COLO668 (cell line): ENCODE measurements at regions not wholly inside any gene's neighbourhood (a gene's known extent, or its start where the extent isn't known, plus 50 kb on each side); places are given as distances from the start of the nearest gene placed in this dataset.

Experiments
- DNase-seq: peaks from one replicate; lab custom pipeline; 2025; ENCODE audit not compliant: unreplicated experiment; lab: John Stamatoyannopoulos, UW

GRCh38 chr21:31502537-31503143, 156.9 kb upstream of the SOD1 start:
- no peak for DNase-seq

- DNase-seq = no peak
Measured at GRCh38 chr21:31501926-31502325, 157.6 kb upstream of the SOD1 start.

GRCh38 chr21:31500982-31501381, 156.9 kb upstream of the TIAM1 start:
- no peak for DNase-seq

- DNase-seq = no peak
Measured at GRCh38 chr21:31500071-31500470, 156.0 kb upstream of the TIAM1 start.

- DNase-seq = no peak
Measured at GRCh38 chr21:31498985-31499384, 154.9 kb upstream of the TIAM1 start.

GRCh38 chr21:31497914-31498313, 153.9 kb upstream of the TIAM1 start:
- DNase-seq = no peak

- DNase-seq = no peak
Measured at GRCh38 chr21:31493350-31493880, 149.4 kb upstream of the TIAM1 start.

GRCh38 chr21:31491617-31492016, 147.6 kb upstream of the TIAM1 start:
- no peak for DNase-seq

- DNase-seq = no peak
Measured at GRCh38 chr21:31490443-31490842, 146.4 kb upstream of the TIAM1 start.

- DNase-seq = no peak
Measured at GRCh38 chr21:31489726-31490125, 145.7 kb upstream of the TIAM1 start.

- DNase-seq = no peak
Measured at GRCh38 chr21:31489014-31489413, 145.0 kb upstream of the TIAM1 start.

- DNase-seq = no peak
Measured at GRCh38 chr21:31484219-31484618, 140.2 kb upstream of the TIAM1 start.

GRCh38 chr21:31483146-31483545, 139.1 kb upstream of the TIAM1 start:
- no peak for DNase-seq

- no peak for DNase-seq
Measured at GRCh38 chr21:31482460-31482859, 138.4 kb upstream of the TIAM1 start.

GRCh38 chr21:31480228-31480627, 136.2 kb upstream of the TIAM1 start:
- no peak for DNase-seq

- DNase-seq = no peak
Measured at GRCh38 chr21:31479714-31480113, 135.7 kb upstream of the TIAM1 start.

GRCh38 chr21:31479222-31479621, 135.2 kb upstream of the TIAM1 start:
- no peak for DNase-seq

GRCh38 chr21:31476263-31477022, 132.4 kb upstream of the TIAM1 start:
- no peak for DNase-seq

- no peak for DNase-seq
Measured at GRCh38 chr21:31475223-31475622, 131.2 kb upstream of the TIAM1 start.

GRCh38 chr21:31473685-31474345, 129.8 kb upstream of the TIAM1 start:
- no peak for DNase-seq

GRCh38 chr21:31471865-31472264, 127.8 kb upstream of the TIAM1 start:
- DNase-seq = no peak
